Hematopoietic multipotent progenitor cell treated with erythropoietin and hydrocortisone succinate and interleukin-3 and kit ligand, for 6 days (in vitro differentiated cells): ENCODE measurements at regions not wholly inside any gene's neighbourhood (a gene's known extent, or its start where the extent isn't known, plus 50 kb on each side); places are given as distances from the start of the nearest gene placed in this dataset.

Experiments used
- DNase-seq: peaks from one replicate; pipeline ENCODE4 v3.0.0-alpha.2; 2015

DNA sequence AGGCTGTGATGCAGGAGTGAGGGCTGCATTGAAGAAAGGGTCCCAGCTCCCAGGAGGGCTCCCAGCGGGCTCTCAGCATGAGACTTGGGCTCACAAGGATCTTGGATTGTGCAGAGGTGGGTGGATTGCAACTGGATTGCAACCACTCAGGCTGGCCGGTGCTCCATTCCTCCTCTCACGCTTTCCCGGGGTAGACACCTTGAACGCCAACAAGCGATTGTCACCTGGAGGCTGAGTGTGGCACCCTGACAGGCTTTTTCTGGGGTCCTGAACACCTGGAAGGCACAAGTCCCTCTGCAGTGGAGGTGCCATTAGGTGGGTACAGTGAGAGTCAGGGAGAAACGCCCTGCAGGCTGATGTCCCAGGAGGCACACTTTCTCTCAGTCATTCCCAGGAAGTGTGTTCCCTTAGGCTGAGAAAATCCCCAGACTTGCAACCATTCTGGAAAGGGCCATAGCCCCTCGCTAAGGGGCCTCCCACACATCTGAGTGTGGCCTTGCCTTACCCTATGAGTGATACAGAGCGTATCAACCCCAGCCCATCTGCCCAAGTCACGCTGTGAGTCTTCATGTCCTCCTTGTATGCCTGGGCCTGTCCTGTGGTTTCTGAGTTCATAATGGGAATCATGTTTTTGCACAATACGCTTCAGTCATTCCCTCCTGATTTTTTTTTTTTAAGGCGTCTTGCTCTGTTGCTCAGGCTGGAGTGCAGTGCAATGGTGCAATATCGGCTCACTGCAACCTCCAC, 488.1 kb downstream of the IRX1 start:
- DNase-seq = no peak

DNA sequence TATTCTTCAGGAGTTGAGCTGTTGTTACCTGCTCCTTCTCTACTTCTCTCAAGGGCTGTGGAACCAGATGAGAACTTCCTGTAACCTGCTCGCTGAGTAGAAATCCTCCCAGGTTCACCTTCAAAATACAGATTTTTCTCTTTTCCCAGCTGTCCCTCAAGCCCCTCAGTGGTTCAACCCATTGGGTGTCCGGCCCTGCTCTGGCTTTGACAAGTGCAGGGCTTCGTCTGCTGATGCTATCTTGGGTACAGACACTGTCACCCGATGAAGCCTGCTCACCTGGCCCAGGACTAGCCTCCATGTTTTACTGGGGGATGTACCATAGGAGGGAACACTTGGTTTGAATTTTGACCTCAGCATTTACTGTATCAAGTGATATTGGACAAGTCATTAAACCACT, 490.4 kb downstream of the IRX1 start:
- DNase-seq = no peak

DNA sequence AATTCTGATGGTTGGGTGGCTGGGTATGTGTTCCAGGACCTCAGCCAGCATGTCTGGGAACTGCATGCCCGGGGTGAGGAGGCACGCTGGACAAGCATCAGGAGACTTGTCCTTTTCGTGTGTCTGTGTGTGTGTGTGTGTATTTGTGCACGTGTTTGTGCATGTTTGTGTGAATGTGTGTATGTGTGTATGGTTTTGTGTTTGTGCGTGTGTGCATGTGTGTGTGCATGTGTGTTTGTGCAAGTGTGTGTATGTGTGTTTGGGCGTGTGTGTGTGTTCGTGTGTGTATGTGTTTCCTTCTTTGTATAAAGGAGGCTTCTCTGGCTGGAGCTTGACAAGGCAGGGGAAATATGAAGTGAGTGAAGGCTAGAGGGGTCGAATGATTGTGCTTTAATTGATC, 491.5 kb downstream of the IRX1 start:
- no peak for DNase-seq

DNA sequence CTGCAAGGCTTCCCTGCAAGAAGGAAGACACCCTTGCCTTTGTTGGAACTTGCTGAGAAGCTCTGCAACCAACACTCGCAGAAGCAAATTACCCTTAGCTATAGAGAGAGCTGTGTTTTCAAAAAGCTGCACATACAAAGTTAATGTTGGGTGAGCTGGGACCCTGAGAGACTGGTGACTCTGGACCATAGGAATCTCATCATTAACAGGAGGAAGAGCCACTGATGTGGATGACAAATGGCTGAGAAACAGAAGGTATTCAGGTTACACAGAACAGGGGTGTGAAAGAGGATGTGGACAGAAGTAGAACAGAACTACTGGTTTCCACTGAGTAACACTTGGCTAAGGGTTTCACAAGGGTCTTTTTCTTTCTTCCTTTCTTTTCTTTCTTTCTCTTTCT, 493.5 kb downstream of the IRX1 start:
- no peak for DNase-seq

DNA sequence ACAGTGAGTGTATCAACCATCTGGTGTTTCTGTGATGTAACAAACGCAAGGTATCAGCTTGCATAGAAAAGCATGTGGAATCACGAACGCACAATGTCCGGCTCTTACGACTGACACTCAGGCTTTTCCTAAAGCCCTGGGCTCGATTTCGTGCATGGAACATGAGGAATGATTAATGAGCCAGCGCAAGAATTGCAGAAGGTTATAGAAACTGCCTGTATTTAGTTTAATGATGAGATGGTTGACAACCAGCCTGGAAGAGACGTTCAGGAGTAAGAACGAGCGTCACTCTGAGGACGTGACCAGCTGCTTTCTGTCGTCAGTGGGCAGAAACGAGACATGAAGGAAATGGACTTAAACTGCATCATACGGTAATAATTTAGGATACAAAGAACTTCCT, 497.6 kb downstream of the IRX1 start:
- no peak for DNase-seq

DNA sequence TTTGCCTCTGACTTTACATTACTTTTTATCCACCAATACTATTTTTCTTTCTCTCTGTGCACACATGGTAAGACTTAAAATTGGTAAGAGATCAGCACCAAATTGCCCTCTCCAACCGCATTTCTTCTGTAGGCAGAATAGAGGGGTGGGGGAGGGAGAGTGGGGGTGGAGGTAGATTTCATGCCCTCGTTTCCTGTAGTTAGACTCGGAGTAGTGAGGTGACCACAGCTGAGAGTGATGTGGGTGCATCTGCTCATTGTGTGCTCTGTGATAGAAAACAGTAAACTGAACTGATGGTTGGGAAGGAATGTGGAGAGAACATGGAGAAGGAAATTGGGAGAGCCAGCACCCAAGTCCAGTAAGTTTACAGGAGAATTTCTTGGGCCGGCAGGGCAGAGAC, 498.3 kb downstream of the IRX1 start:
- no peak for DNase-seq

DNA sequence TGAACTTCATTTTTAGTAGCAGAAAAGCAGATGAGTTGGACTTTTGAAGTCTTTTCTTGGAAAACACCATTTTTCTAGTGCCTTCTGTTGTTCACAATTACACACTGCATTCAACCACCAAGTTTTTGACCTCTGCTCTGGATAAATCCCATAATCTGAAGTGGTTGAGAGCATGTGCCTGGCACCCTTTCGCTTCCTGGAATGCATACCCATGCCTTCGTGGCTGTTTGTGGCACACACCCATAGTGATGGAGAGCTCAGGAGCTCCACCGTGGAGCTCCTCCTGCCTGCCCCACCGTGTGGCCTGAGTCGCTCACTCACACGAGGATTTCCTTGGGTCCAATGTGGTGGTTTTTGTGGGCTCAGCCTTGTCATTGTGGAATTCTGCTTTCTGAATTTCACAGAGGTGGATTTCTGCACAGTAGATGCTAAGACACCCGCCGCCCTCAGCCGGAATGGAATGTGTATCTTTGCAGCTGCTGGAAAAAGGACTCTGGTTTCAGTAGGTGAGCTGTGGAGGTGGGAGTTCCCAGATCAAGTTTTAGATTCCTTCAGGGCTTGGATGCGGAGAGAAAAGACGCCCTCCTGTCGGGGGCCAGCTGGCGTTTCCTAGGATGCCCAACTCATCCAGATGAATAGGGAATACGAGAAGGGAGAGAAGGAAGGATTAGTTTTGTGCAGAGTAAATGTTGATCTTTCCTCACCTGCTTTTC, 500.4 kb downstream of the IRX1 start:
- DNase-seq = no peak

DNA sequence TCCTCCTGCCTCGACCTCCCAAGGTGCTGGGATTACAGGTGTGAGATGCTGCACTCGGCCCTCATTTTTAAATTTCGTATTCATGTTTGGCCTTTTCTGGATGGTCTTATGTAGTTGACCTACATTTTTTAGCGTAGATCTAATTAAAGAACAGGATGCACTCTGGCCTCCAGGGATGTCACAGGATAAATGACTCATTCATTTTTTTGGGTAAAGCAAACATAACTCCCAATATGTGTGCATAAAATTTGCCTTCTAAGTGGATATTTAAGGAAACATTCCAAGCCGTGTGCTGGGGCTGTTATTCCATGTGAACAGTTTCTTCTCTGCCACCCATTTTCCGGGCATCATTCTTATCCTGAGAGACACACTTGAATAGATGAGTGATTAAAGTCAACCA, 501.6 kb downstream of the IRX1 start:
- DNase-seq = no peak

DNA sequence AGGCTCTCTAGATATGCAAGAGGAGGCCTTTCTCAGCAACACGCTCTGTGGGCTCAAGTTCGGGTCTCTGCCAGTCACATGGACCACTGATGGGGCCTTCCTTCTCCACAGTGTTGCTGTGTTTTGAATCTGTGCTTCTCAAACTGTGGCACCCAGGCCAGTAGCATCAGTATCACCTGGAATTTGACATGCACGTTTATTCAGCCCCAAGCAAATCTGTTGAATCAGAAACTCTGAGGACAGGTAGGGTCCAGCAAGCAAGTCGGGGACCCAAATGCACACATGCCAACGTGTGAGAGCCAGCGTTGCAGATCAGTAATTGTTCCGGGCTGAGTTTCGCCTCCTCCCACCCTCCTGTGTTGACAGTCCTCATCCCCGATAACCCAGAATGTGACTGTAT, 502.6 kb downstream of the IRX1 start:
- no peak for DNase-seq

DNA sequence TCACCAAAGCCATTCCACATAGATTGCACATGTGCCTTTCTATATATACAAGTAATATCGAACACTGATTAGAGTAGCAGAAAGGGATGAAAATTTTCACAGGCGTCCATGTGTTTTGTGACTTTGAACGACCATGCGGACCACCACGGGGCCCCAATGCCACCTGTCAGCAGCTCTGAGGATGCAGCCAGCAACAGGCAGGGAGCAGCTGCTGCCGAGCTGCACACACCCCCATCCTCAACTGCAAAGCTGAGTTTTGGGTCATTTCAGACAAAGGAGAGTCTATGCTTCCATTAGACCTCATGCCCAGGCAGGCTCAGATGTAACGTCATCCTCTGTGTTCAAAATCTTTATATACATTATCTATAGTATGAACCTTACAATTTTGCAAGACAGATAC, 503.8 kb downstream of the IRX1 start:
- DNase-seq = no peak

DNA sequence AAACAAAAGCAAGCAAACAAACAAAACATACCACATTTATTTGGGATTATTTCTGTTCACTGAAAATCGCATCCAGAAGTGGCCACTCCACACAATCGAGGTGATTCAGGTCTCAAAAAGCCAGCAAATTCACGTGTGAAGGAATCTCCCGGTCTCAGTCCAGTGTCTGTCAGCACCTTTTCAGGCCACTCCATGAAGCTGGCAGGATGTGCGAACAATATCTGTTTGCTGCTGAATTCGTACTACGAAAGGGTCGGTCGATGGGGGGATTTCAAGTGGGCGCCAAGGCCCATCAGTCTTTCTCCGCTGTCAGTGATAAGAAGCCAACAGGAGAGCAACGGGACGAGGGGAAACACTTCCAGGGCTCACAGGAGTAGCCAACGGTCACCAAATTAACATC, 505.1 kb downstream of the IRX1 start:
- no peak for DNase-seq

DNA sequence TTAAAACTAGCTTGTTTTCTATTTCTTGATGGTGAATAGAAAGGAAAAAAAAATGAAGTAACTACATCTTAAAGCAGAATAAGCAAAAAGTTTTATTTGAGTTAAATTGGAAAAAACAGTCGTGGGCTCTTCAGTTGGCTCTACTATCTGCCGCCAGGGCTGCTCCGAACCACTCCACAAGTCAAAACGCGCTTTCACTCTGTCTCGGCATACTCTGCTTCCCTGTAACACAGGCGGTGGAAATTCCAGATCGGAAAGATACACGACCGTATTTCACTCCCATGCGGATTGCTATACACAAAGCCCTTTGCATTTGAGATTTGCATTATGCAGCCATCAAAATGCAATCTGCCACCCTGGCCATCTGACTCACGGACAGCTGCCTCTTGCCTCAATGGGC, 505.6 kb downstream of the IRX1 start:
- no peak for DNase-seq

DNA sequence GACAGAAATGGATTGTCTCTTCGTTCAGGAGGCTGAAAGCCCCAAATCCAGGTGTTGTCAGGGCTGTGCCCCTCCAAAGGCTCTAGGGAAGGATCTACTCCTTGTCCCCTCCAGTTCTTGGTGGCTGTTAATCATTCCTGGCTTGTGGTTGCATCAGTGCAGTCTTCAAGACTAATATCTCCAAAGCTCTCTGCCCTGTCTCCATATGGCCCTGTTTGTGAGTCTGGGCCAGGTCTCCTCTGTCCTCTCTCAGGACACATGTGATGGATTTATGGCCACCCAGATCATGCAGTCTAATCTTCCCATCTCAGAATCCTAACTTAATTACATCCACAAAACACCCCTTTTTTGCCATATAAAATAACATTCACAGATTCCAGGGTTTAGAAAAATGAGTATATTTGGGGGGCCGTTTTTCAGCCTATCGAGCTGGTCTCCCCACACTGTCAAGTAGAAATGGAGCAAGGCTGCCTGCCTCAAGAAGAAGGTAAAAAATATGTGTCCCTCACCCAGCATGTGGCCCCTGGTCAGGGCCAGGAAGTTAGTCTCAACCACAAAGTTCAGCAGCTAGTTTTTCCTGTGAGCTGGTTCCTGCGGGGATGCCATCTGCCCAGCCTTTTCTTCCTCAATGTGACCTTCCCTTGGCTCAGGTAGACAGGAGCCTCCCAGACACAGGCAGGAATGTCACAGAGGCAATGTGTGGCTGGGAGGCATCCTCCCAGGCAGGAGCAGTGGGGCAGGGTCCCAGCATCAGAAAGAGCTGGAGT, 509.4 kb downstream of the IRX1 start:
- no peak for DNase-seq

DNA sequence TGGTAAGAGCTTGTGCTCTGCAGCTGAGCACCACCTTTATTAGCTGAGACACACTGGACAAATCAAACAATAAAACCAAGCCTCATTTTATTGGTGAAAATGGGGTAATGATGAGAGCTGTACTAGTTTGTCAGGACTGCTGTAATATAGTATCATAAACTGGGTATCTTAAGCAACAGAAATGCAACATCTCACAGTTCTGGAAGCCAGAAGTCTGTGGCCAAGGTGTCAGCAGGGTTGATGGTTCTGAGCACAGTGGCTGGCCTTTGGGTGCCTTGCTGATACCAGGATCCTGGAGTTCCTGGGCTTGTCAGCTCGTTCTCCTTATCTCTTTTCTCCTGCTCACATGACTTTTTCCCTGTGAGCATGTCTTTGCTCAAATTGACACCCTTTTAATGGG, 513.1 kb downstream of the IRX1 start:
- DNase-seq = no peak

DNA sequence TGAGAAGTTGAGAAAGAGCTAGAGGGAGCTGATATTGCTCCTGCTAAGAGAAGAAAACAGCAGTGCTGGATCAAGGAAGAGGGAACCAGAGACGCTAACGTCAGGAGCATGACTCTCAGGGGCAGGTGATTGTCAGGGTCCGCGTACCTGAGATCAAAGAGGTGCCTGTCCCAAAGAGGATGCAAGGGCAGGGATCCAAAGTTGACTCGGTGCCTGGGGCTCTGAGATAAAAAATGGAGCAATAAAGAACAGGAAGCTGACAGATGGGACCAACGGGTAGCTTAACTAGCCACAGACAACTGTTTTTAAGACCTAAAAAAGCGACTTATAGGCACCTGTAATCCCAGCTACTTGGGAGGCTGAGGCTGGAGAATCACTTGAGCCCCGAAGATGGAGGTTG, 517.8 kb downstream of the IRX1 start:
- DNase-seq = no peak

DNA sequence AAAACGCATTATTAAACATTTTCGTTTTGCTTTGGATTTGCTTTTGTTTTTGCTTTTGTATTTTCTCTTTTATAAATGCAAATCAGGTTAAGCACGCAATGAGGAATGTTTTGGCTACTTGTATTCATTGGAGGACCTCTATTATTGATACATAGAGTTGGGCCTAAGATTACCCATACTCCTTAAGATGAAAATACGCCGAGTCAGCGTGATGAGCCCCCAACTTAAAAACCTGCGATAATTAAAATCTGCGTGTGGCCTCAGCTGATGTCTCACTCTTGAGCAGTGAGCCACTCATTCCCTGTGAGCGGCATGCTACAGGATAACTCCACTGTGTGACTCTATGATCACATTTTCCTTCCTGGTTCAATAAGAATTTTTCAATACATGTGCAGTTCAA, 518.3 kb downstream of the IRX1 start:
- no peak for DNase-seq

DNA sequence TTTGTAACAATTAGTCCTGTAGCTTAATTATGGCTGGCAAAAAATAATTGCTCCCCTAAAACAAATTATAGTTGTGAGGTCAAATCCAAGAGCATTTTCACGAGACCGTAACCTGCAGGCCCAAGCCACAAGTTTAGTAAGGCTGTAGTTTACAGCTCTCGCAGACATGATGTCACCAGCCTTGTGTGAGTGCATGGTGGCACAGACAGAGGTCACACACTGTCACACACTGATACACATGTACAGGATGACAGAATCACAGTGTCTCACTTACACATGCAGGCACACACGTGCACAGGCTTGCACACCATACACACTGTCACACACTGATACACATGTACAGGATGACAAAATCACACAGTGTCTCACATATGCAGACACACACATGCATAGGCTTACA, 518.8 kb downstream of the IRX1 start:
- DNase-seq = no peak

DNA sequence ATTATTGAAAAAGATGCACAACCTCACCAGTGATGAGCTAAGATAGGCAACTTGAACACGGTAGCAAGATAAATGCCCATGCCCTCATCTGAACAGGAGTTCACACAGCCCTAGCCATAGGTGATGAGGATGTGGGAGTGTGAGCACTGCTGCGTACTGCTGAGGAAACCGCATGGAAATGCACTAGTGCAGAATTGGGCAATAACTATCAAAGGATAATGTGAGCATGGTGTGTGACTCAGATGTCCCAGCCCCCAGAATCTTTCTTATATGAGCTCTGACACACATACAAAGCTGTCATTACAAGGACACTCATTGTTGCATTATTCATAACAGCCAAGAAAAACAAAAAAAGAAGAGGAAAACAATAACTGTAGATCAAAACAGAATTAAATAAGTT, 521.2 kb downstream of the IRX1 start:
- DNase-seq = no peak

DNA sequence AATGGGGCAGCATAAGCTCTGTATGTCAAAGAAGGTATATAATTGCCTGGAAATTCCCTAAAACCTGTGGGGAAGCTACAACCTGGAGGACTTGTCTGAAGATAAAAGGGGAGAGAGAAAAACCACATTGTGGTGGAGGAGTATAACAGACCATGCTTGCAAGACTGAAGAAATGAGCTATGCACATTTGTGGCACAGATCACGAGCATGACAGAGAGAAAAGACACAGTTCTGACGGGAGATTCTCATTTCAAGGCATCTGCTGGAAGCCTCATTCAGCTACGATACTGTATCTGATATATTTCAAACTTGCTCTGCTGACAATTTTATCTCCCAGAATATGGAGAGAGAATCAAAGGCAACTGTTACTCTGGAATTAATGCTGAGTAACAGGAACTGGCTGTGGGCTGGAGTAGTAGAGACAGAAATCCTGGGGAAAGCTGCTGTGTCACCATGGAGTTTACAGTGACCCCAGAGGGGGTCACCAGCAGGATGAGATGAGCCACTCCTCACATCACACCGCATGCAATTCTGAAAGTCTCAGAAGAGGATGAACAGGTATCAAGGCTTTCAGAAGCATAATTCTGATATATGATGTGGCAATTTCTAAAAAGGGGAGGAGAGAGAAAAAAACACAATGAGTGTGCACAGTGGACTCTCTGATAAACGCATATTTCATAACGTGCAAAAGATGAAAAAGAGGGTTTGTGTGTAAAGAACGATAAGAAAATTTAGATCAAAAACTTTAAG, 528.8 kb downstream of the IRX1 start:
- DNase-seq = peak; percentile 57

DNA sequence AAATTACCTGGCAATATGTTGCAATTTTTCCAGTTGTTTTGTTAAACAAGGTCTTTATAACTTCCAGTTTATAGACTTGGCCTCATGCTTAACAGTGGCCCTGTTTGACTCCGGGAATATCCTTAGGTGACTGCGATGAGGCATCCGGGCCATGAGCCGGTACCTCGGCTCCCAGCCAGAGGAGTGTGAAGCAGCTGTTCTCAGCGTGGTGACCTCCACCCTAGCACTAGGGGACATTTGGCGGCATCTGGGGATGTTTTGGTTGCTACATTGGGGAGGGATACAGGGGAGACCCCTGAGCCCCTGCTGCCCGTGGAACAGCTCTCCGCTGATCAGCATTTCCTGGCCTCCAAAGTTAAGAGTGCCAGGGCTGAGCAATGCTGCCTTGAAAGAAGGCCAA, 533.4 kb downstream of the IRX1 start:
- DNase-seq = no peak

DNA sequence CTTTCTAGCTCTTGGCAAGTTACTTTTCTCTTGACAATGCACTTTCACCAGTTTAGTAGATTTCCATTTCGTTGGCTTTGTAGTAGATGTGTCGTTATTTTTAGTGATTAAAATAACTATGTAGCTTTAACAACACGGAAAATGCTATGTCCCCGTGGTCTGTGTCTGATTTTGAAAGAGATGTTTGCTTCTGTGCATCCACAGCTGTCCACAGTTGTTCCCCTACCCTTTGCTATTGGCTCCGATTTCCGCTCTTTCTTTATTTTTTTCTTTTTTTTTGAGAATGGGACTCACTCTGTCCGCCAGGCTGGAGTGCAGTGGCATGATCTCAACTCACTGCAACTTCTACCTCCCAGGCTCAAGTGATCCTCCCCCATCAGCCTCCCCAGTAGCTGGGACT, 533.9 kb downstream of the IRX1 start:
- DNase-seq = no peak

DNA sequence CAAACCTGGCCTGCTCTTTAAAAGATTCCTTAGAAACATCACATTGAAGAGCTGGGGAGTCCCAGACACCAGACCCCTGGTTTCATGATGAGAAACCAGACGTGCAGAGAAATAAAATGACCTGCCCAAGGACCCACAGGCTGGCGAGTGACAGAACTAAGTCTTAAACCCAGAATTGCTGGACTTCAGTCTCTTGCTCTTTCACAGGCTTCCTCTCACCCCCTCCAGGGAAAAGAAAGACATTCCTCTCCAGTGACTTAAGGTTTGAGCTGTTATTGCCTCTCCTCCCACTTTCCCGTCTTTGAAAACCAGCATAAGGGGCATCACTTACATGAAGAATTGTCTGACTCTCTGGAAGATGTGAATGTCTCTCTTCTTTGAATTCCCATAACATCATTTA, 535.2 kb downstream of the IRX1 start:
- no peak for DNase-seq

DNA sequence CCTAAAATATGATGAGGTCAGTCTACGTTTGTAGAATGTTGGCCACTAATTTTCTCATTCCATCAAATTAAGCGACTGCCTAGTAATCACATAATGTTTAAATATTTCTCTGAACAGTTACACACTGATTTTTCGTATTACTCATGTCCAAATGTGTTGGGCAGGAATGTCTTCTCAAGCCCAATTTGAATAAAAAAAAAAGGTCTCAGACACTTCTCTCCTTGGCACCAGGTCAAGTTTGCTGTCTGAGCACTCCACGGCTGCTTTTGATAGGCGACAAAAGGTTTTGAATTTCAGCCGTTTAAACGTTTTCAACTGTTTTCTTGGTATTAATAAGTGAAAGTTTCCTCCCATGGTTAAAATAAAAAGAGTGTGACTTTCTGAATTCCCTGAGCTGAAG, 542.1 kb downstream of the IRX1 start:
- no peak for DNase-seq
